LNCaP clone FGC (cell line): ENCODE measurements at regions not wholly inside any gene's neighbourhood (a gene's known extent, or its start where the extent isn't known, plus 50 kb on each side); places are given as distances from the start of the nearest gene placed in this dataset.
A peak's percentile ranks its signal among the peaks of the same experiment; 100 is the strongest.

ENCODE experiments used
- DNase-seq: peaks from one replicate; pipeline ENCODE4 v3.0.0-alpha.2; 2011; ENCODE audit warnings: low read depth
- H3K4me3 ChIP-seq: 2 replicates; pipeline ENCODE4 v1.5.1; 2011; ENCODE audit warnings: mild to moderate bottlenecking, low read depth, low read length, control low read depth
- TF ChIP-seq, protein P1 (sequence below): IDR thresholded peaks from 2 replicates; pipeline ENCODE4 v1.5.1; 2012; ENCODE audit warnings: mild to moderate bottlenecking; ENCODE audit not compliant: control insufficient read depth, insufficient read depth; ENCODE audit errors: extremely low read depth

DNA sequence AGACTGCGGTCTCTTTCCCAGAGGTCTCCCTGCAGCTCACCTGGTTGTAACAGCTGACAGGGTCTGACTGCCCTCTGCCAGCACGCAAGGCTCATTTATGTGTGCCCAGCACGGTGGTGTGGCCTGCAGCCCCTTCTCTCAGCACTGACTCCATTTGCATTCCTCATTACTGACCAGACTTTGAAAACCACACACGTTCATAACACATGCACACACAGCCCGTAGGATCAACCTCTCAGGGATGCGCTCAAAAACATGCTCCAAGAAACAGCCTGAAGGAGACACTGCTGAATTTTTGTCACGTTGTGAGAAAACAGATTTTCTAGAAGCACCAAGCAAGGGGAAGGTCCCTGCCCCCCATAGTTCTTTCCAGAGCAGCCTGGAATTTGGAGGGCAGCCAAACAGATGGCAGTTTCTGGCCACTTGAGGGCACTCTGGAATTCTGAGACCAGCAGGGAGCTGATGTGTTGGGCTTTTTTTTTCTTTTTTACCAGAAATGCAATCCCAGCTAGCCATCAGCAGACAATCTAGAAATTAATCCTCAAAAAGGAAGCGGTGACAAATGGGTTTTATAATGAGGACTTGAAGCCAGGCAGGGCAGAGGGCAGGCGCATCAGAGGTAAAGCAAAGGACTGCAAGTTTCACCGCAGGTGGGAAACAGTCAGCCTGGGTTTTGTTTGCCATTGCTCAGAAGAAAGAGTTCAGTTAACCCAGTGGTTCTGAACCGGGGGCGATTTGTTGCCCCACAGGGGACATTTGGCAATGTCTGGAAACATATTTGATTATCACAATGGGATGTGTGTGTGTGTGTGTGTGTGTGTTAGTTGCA lies 170.5 kb upstream of the PROK2 start:
- DNase-seq = peak; percentile 23
- no peak overlapping the region for H3K4me3 ChIP-seq
- TF ChIP-seq, protein P1, sequence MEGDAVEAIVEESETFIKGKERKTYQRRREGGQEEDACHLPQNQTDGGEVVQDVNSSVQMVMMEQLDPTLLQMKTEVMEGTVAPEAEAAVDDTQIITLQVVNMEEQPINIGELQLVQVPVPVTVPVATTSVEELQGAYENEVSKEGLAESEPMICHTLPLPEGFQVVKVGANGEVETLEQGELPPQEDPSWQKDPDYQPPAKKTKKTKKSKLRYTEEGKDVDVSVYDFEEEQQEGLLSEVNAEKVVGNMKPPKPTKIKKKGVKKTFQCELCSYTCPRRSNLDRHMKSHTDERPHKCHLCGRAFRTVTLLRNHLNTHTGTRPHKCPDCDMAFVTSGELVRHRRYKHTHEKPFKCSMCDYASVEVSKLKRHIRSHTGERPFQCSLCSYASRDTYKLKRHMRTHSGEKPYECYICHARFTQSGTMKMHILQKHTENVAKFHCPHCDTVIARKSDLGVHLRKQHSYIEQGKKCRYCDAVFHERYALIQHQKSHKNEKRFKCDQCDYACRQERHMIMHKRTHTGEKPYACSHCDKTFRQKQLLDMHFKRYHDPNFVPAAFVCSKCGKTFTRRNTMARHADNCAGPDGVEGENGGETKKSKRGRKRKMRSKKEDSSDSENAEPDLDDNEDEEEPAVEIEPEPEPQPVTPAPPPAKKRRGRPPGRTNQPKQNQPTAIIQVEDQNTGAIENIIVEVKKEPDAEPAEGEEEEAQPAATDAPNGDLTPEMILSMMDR = peak; percentile 84

DNA sequence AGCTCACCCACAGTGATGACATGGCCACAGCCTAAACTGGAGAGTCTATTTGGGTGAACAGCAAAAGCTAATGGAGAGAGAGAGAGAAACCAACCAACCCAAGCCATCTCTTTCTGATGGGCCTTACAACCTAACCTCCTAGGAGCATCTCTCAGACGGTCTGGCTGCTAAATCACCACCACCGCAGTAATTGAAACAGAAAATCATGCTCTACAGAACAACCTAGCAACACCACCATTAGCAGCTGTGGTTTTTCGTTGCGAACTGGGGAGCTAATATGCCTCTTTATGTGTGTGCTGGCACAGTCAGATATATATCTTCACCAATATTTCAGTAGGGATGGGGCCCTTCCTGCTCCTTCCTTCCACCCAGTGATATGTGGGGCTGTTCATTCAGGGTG lies 166.9 kb upstream of the PROK2 start:
- H3K4me3 ChIP-seq = no peak overlapping the region
- TF ChIP-seq, protein P1 = no peak
- no peak for DNase-seq

DNA sequence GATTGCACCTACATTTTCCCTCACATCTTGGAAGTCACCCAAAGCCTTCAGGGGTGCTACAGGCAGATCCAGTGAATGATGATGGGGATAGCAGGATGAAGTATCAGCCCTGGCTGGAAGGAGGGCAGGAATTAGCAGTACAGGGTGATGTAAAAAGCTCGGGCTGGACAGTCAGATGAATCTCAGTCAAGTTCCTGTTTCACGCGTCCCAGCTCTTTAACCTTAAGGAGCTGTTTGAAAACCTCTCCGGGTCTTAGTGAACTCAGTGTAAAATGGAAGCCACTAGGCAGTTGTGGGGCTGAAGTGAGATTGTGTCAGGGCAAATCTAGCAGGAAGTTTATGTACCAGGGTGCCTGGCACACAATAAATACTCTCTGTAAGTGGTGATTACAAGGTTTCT lies 166.4 kb upstream of the PROK2 start:
- no peak for DNase-seq
- no peak overlapping the region for H3K4me3 ChIP-seq
- TF ChIP-seq, protein P1 = no peak

DNA sequence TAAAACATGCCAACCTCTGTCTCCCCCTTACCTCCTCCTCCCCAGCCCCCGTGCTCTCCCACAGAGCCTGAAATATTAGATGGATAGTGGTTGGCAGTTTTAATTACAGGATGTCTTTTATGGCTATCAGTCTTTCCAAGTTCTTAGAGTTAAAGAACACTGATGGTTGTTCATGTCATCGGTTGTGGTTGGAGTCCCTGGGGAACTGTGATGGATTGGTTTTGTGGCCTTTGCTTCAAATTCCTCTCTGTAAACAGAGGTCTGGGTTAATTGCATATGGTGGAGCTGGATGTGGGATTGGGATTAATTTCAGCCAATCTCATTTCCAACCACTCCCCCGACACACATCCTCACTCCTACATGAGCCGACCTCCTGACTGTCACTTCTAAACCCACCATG lies 164.5 kb upstream of the PROK2 start:
- no peak overlapping the region for H3K4me3 ChIP-seq
- TF ChIP-seq, protein P1 = no peak

DNA sequence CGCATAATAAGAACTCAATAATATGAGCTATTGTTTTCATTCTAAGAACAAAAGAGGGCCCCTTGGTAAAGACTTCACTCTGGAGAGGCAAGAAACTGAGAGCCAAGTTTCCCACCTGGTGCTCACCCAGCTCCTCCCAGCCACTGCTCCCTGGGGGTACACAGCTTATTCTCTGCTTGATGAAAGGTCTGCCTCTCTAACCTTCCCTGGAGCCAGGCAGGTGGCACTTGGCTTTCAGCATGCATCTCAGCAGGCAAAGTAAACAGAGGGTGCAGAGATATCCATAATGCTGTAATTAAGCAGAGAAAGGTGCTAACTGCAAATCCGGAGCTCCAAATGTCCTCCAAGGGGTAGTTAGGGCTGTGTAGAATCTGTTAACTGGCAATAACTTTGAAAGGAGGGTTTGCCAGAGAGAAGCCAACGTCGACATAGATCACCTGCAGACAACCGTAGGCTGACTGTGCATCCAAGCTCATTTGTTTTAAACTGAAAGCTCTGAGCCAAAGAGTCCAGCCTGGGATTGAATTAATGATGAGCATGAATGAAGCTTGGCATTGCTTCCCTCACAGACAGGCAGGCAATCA lies 159.6 kb upstream of the PROK2 start:
- TF ChIP-seq, protein P1 = no peak
- no peak for DNase-seq
- no peak overlapping the region for H3K4me3 ChIP-seq

More for the DNA sequence above, 164.5 kb upstream of the PROK2 start:
- no peak for DNase-seq

DNA sequence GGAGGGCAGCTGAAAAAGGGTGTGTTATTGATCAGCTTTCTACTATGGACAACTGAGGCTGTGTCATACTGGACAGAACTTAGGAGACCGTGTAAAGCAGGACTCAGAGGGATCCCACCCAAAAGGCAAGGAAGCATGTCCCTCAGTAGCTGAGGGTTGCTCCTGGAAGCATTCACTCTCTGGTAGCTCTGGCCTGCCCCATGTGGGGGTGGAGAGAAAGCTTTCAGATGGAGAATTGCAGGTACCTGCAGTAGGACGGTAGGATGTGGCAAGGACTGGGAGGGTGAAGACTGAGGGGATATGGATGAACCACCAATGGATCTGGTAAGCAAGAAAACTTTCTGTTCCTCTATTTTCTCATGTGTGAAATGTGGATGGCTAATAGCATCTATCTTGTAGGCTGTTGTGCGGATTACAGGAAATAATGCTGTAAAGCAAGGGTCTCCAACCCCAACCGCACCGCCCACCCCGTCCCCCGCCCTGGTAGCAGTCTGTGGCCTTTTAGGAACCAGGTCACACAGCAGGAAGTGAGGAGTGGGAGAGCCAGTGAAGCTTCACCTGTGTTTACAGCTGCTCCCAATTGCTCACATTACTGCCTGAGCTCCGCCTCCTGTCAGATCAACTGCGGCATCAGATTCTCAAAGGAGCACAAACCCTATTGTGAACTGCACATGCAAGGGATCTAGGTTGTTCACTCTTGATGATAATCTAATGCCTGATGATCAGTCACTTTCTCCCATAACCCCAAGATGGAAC lies 157.7 kb upstream of the PROK2 start:
- DNase-seq = no peak
- TF ChIP-seq, protein P1 = no peak
- H3K4me3 ChIP-seq = no peak overlapping the region
